OCI-M1 (cell line): ENCODE measurements at regions not wholly inside any gene's neighbourhood (a gene's known extent, or its start where the extent isn't known, plus 50 kb on each side); places are given as distances from the start of the nearest gene placed in this dataset.
"Not testable (repeated sequence)": the region's sequence is repeated elsewhere in the genome, so short reads cannot be mapped to it uniquely, and the experiment has no call there.

Experiments
- DNase-seq: peaks from one replicate; lab custom pipeline; 2025; lab: John Stamatoyannopoulos, UW

- DNase-seq = peak; percentile 69
Observed at GRCh38 chr1:209187589-209187988, 395.9 kb upstream of the CAMK1G start.

- DNase-seq = peak; percentile 70
Observed at GRCh38 chr1:209190591-209191261, 392.8 kb upstream of the CAMK1G start.

DNA sequence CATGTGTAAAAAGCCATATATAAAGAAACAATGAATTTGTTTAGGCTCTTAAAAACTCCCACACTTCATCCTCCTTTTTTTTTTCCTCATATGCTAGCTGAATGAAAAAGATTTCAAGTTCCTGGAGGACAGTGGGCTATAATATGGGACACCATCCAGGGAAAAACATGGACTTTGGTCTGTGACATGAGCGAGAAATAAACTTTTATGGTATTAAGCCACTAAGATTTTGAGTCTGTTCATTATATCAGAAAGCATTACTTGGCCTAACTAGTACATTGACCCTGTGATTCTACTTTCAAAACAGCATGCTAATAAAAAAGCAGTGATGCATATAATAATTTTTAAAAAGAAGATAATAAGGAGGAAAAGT is 392.3 kb upstream of the CAMK1G start:
- DNase-seq = no peak

DNA sequence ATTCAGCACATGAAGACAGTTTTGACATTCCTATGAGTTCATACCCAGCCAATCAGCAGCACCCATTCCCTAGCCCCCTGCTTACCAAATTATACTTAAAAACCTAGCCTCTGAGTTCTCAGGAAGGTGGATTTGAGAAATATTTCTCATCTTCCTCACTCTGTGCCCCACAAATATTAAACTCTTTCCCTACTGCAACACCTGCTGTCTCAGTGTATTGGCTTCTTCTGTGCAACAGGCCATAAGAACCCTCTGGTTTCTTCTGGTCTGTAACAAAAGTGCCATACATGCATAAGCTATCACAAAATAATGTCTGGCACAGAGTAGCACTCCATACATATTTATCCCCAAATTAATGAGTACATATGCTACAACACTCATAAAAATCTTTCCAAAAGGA is 387.4 kb upstream of the CAMK1G start:
- peak; percentile 4 for DNase-seq

DNA sequence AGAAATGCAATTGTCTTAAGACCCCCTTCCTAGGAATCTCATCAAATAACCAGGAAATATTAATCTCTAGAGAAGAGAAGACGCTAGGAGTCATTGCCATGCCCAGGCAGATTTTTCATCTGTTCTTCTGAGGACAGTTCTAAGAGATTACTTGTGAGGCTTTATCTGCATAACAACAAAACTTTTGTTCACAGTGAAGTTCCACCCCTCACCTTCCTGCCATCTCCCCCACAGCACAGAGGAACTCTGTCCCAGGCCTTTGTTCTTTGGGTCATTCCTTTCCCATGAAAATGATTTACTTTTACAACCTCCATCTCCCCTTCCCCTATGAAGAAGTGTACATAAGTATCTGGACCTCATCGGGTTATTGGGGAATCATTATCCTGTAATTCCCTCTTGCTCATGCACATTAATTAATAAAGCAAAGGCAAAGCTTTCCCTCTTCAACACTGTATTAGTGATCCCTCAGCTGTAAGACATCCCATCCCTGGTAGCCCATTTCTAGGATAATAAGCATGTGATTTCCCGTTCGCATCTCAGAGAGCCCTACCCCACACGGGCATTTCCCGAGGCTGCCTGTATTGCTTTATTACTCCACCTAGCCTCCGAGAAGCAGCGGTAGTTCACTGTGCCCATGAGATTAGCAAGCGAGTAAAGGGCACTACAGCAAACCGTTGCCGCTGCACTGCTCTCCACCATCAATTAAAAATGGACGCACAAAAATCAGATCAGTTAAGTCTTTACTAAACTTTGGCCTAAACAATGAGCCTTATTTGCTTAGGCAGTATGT is 384.4 kb upstream of the CAMK1G start:
- DNase-seq = no peak

- no peak for DNase-seq
Observed at GRCh38 chr1:209199822-209200221, 383.7 kb upstream of the CAMK1G start.

GRCh38 chr1:209202321-209202720 is 381.2 kb upstream of the CAMK1G start:
- not testable (repeated sequence) for DNase-seq

GRCh38 chr1:209202830-209203532 is 380.5 kb upstream of the CAMK1G start:
- peak; percentile 59 for DNase-seq

GRCh38 chr1:209203533-209203895 is 380.0 kb upstream of the CAMK1G start:
- no peak for DNase-seq

DNA sequence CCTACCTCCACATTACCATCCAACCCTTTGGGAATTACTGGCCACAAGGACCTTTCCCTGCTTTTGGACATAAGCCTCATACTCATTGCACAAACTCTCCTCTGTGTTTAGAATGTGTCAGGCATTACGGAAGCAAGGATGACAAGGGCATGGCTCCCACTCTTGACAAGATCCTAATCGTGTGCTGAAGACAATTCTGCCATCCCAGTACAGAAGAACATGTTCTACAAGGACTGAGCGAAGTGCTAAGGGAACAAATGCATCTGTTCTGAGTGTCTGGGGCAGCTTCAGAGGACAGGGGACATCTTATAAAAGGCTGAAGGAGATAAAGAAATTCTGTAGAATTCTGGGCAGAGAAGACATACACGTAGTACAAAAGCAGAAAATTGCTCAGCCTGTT is 378.5 kb upstream of the CAMK1G start:
- DNase-seq = no peak

GRCh38 chr1:209207126-209207700 is 376.3 kb upstream of the CAMK1G start:
- no peak for DNase-seq

GRCh38 chr1:209207701-209208286 is 375.7 kb upstream of the CAMK1G start:
- peak; percentile 52 for DNase-seq

DNA sequence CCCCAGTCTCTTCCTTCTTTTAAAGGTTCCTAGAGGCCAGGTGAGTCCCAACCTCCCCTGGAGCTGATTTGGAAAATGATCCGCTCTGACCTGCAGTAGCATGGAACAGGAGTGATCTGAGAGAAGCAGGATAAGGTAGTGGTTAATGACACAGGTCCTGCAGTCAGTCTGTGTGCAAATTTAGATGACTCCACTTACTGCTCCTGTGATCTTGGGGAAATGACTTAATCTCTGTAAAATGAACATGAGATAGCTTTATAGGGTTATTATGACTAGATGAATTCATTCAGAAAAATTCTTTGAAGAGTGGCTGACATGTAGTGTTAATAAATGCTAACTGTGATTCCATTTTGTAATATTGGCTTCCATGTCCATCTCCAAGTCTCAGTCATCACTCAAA is 374.9 kb upstream of the CAMK1G start:
- DNase-seq = no peak

GRCh38 chr1:209213989-209214388 is 369.5 kb upstream of the CAMK1G start:
- DNase-seq = no peak

- DNase-seq = no peak
Observed at GRCh38 chr1:209215826-209216225, 367.7 kb upstream of the CAMK1G start.

DNA sequence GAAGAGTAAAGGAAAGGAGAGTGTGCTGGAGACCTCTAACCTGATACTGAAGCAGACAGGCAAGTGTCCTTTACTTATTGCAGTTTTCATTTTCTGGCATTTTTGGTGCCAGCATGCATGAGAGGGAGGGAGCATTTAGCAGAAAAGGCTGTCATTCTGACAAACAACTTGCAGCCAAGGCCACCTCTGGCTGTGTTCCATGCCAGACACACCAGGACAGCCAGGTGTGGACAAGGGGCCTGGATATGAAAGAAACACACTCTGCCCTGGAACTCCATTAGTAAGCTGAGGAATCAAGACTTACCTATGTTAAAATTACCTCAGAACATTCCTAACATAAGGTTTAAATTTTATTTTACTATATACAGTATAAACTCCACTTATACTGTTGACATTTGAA is 365.4 kb upstream of the CAMK1G start:
- DNase-seq = no peak

DNA sequence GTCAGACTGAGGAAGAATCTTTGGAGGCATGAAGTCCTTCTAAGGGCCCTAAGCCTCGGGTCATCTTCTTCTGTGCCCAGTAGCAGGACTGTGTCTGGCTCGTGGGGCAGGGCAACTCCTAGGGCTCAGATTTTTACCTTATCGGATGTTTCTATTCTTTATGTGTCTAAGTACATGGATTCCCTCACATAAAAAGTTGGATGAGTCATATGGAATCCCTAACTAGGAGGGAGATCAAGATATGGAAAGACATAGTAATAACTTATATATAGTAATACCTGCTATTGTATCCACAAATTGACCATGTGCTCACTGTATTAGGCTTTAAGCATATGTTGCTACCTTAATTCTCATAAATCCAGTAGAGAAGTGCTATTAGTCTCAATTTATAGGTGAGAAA is 364.5 kb upstream of the CAMK1G start:
- DNase-seq = no peak

DNA sequence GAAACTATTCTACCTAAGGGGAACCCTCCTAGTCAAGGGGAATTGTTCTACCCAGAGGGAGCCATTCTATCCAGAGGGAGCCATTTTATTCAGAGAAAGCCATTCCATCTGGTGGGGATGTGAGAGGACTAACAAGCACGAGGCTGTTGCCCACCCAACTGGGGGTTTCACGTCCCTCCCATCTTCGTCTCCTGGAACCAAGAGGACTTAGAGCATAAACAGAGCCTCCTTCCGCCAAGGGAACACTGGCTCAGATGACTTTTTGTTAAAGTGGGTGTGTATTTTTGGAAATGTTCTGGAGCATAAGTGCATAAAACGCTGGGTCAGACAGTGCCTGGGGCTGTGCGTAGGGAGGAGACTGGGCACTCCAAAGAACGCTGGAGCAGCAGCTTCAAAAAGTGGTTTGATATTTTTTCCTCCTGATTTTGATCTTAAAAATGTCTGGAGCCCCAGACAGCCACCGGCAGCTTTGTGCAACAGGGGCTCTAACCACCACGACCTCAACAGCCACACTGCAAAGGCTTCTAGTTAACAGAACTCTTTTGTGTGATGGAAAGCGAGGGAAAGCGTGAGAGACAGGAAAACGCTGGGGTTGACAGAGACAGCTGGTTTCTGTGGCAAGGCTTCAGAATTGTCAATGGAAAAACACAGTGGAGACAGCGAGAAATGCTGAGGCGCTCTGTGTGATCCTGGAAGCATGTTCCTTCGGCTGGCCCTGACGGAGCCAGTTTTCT is 363.6 kb upstream of the CAMK1G start:
- DNase-seq = no peak

DNA sequence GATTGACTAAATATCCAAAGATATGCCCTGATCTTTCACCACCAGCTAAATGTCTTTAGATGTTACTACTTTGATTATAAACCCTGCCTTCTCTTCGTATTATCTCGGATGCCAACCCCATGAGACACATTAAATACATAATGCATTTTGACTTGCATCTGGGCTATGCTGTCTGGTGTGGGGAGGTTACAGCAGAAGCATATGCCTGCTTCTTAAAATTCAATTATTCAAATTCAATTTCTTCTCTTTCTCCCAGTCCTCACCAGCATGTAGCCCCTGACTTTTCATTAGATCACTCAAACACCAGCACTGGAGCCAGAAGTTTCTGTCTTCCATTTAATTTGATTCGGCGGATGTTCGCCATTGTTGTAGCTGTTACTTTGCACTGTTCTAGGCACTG is 360.7 kb upstream of the CAMK1G start:
- DNase-seq = no peak

GRCh38 chr1:209223791-209224190 is 359.7 kb upstream of the CAMK1G start:
- DNase-seq = no peak

DNA sequence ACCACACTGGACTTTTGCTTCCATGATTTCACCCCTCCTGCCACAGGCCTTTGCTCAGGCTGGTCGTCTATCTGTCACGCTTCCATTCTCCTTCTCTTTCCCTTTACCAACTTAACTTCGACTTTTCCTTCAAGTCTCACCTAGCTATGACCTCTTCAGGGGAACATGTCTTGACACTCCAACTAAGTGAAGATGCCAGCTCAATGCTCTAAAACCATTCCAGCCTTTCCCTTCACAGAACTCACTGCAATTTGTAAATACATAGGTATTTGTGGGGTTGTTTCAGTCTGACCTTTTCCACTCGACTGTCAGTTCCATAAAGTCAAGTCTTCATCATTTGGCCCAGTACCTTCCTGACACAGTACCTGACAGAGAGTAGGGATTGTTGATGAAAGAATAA is 358.6 kb upstream of the CAMK1G start:
- no peak for DNase-seq

- no peak for DNase-seq
Observed at GRCh38 chr1:209227171-209227570, 356.3 kb upstream of the CAMK1G start.
